DND-41 (cell line): ENCODE measurements at regions not wholly inside any gene's neighbourhood (a gene's known extent, or its start where the extent isn't known, plus 50 kb on each side); places are given as distances from the start of the nearest gene placed in this dataset.

Source experiments
- CTCF ChIP-seq: IDR thresholded peaks from 2 replicates; pipeline ENCODE4 v1.5.1; 2012; ENCODE audit warnings: borderline replicate concordance, low read length, moderate library complexity, mild to moderate bottlenecking; ENCODE audit not compliant: poor library complexity, severe bottlenecking; ENCODE audit errors: extremely low read depth
- EZH2 ChIP-seq: IDR thresholded peaks from 3 replicates; pipeline ENCODE4 v1.6.1; 2012; ENCODE audit warnings: borderline replicate concordance, low read depth, mild to moderate bottlenecking, moderate library complexity, low read length, inconsistent platforms; ENCODE audit not compliant: severe bottlenecking

GRCh38 chr5:117020999-117021398 is 446.4 kb upstream of the SEMA6A start:
- TF ChIP-seq CTCF (no peak), EZH2 (no peak)
